ENCODE measurements at regions not wholly inside any gene's neighbourhood (a gene's known extent, or its start where the extent isn't known, plus 50 kb on each side); places are given as distances from the start of the nearest gene placed in this dataset.

DNA sequence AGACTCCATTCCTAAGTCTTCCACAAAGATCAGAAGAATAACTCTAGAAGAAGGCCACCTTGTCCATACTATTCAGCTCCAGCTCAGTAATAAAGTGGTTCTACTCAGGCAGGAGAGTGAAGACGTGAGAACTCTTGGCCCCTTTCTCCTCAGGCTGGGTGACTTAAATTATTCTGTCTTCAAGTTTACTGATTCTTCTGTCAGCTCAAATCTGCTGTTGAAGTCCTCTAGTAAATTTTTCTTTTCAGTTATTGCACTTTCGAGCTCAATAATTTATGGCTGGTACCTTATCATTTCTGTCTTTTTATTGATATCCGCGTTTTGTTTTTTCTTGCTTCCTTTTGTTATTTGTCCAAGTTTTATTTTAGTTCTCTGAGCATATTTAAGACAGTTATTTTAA is 922.3 kb upstream of the PCDH9 start:
- intact Hi-C loops (cut with micrococcal nuclease) = no loop called here
- Histone ChIP-seq H3K4me1 (replicated peaks in 1 of 2; ENCODE audit: control insufficient read depth in 2 of 2, insufficient read depth in 2 of 2, low read length in 2 of 2) (no peaks in the 10 kb centered on the region), H3K27ac (ENCODE audit: extremely low read depth, low read depth, low read length) (no peak overlapping the region), H3K4me2 (ENCODE audit: insufficient read depth, low read length) (no peak overlapping the region), H3K27me3 (ENCODE audit: control insufficient read depth in 2 of 2, insufficient read depth in 2 of 2, low read length in 2 of 2) (no peaks in the 10 kb centered on the region), H2AFZ (ENCODE audit: low read depth, low read length) (no peak overlapping the region), H3K79me2 (ENCODE audit: control insufficient read depth, insufficient read depth, low read length) (no peaks in the 10 kb centered on the region), H3K4me3 (no peak overlapping the region), H3K9me1 (ENCODE audit: control insufficient read depth, insufficient read depth, low read length) (no peaks in the 10 kb centered on the region), H3K36me3 (ENCODE audit: control insufficient read depth, insufficient read depth, low read length) (no peaks in the 10 kb centered on the region), H4K20me1 (replicated peaks; ENCODE audit: control insufficient read depth, insufficient read depth, low read length) (no peaks in the 10 kb centered on the region), H3K9me3 (replicated peaks; ENCODE audit: control insufficient read depth, insufficient read depth, low read depth, low read length) (no peaks in the 10 kb centered on the region), H3K9ac (ENCODE audit: insufficient read depth in 1 of 2, low read depth in 2 of 2, low read length in 2 of 2) (no peak overlapping the region)
- CTCF ChIA-PET (ENCODE audit: low intra/inter-chr PET ratio) = no interaction called here
- in situ Hi-C loops (cut with MboI) = no loop called here
- no TSS peak for BruUV-seq (replicated peaks)
- POLR2A ChIA-PET = no interaction called here
- 2% methylated on average over 4 of the region's 4 CpGs for WGBS (ENCODE audit: insufficient coverage, low coverage, missing lambda C conversion rate)
- no peak for DNase-seq (ENCODE audit: extremely low read depth in 1 of 4, low spot score in 3 of 4)
- ATAC-seq = no peak
- TF ChIP-seq, protein P1, sequence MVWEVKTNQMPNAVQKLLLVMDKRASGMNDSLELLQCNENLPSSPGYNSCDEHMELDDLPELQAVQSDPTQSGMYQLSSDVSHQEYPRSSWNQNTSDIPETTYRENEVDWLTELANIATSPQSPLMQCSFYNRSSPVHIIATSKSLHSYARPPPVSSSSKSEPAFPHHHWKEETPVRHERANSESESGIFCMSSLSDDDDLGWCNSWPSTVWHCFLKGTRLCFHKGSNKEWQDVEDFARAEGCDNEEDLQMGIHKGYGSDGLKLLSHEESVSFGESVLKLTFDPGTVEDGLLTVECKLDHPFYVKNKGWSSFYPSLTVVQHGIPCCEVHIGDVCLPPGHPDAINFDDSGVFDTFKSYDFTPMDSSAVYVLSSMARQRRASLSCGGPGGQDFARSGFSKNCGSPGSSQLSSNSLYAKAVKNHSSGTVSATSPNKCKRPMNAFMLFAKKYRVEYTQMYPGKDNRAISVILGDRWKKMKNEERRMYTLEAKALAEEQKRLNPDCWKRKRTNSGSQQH (CRISPR knock-in tag; IDR thresholded peaks at IDR 0.05) = no peak
- TF ChIP-seq POLR3A (IDR thresholded peaks at IDR 0.05; ENCODE audit: borderline replicate concordance, extremely low read depth, insufficient read depth, insufficient read length) (no peak), HEY1 (CRISPR knock-in tag; IDR thresholded peaks at IDR 0.05; ENCODE audit: borderline replicate concordance) (no peak), FUS (optimal IDR thresholded peaks at IDR 0.05; ENCODE audit: low read depth, low read length) (no peak), NCOA4 (IDR thresholded peaks at IDR 0.05; ENCODE audit: partially characterized antibody) (no peak), MEF2D (tag; conservative IDR thresholded peaks at IDR 0.05; ENCODE audit: low read depth) (no peak), BRCA1 (IDR thresholded peaks at IDR 0.05) (no peak), BRCA1 (CRISPR knock-in tag; IDR thresholded peaks at IDR 0.05) (no peak)
- TF ChIP-seq, protein P2, sequence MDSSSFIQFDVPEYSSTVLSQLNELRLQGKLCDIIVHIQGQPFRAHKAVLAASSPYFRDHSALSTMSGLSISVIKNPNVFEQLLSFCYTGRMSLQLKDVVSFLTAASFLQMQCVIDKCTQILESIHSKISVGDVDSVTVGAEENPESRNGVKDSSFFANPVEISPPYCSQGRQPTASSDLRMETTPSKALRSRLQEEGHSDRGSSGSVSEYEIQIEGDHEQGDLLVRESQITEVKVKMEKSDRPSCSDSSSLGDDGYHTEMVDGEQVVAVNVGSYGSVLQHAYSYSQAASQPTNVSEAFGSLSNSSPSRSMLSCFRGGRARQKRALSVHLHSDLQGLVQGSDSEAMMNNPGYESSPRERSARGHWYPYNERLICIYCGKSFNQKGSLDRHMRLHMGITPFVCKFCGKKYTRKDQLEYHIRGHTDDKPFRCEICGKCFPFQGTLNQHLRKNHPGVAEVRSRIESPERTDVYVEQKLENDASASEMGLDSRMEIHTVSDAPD (CRISPR knock-in tag; IDR thresholded peaks at IDR 0.05) = no peak
- FAIRE-seq = no peak

All from K562 (cell line).